ENCODE measurements at regions not wholly inside any gene's neighbourhood (a gene's known extent, or its start where the extent isn't known, plus 50 kb on each side); places are given as distances from the start of the nearest gene placed in this dataset.

- no peaks in the 10 kb centered on the region for H3K36me3 Mint-ChIP-seq (ENCODE audit: low read depth)
- DNase-seq (ENCODE audit: low spot score), result no peak
- H3K27me3 Mint-ChIP-seq (ENCODE audit: low read depth), result peaks cover 2% of the 10 kb centered on the region
- peaks cover 3% of the 10 kb centered on the region for H3K9me3 Mint-ChIP-seq (ENCODE audit: low read depth)
- no peak overlapping the region for H3K4me3 Mint-ChIP-seq (ENCODE audit: unreplicated experiment)
- H3K4me1 Mint-ChIP-seq (ENCODE audit: low read depth), result no peaks in the 10 kb centered on the region
- TF ChIP-seq CTCF (IDR thresholded peaks at IDR 0.05), result no peak
- H3K27ac Mint-ChIP-seq (ENCODE audit: unreplicated experiment), result no peak overlapping the region
These were observed 453.7 kb downstream of the FSCB start for GRCh38 chr14:44053422-44053821.

DNA sequence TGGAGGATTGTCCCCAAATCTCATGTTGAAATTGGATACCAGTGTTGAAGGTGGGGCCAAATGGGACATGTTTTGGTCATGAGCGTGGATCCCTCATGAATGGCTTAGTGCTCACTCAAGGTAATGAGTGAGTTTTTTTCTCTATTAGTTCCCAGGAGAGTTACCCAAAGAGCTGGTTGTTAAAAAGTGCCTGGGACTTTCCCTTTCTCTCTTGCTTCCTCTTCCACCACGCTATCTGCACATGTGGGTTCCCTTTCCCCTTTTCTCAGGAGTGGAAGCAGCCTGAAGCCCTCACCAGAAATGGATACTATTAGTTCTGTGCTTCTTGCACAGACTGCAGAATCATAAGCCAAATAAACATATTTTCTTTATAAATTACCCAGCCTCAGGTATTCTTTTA, 465.4 kb downstream of the FSCB start:
- no peaks in the 10 kb centered on the region for H3K4me1 Mint-ChIP-seq (ENCODE audit: low read depth)
- no peak overlapping the region for H3K4me3 Mint-ChIP-seq (ENCODE audit: unreplicated experiment)
- H3K9me3 Mint-ChIP-seq (ENCODE audit: low read depth), result peaks cover 10% of the 10 kb centered on the region
- TF ChIP-seq CTCF (IDR thresholded peaks at IDR 0.05), result no peak
- H3K36me3 Mint-ChIP-seq (ENCODE audit: low read depth), result no peaks in the 10 kb centered on the region
- no peaks in the 10 kb centered on the region for H3K27me3 Mint-ChIP-seq (ENCODE audit: low read depth)
- H3K27ac Mint-ChIP-seq (ENCODE audit: unreplicated experiment), result no peak overlapping the region
- DNase-seq (ENCODE audit: low spot score), result no peak

GRCh38 chr14:44040561-44040960, 466.5 kb downstream of the FSCB start:
- no peak overlapping the region for H3K27ac Mint-ChIP-seq (ENCODE audit: unreplicated experiment)
- DNase-seq (ENCODE audit: low spot score), result no peak
- no peaks in the 10 kb centered on the region for H3K27me3 Mint-ChIP-seq (ENCODE audit: low read depth)
- no peak for TF ChIP-seq CTCF (IDR thresholded peaks at IDR 0.05)
- H3K4me1 Mint-ChIP-seq (ENCODE audit: low read depth), result no peaks in the 10 kb centered on the region
- no peaks in the 10 kb centered on the region for H3K36me3 Mint-ChIP-seq (ENCODE audit: low read depth)
- H3K9me3 Mint-ChIP-seq (ENCODE audit: low read depth), result peaks cover 6% of the 10 kb centered on the region
- no peak overlapping the region for H3K4me3 Mint-ChIP-seq (ENCODE audit: unreplicated experiment)

GRCh38 chr14:44036248-44036647, 470.8 kb downstream of the FSCB start:
- H3K4me3 Mint-ChIP-seq (ENCODE audit: unreplicated experiment), result no peak overlapping the region
- H3K27ac Mint-ChIP-seq (ENCODE audit: unreplicated experiment), result no peak overlapping the region
- H3K27me3 Mint-ChIP-seq (ENCODE audit: low read depth), result peaks cover 2% of the 10 kb centered on the region
- H3K4me1 Mint-ChIP-seq (ENCODE audit: low read depth), result no peaks in the 10 kb centered on the region
- peaks cover 2% of the 10 kb centered on the region for H3K9me3 Mint-ChIP-seq (ENCODE audit: low read depth)
- no peak for DNase-seq (ENCODE audit: low spot score)
- H3K36me3 Mint-ChIP-seq (ENCODE audit: low read depth), result no peaks in the 10 kb centered on the region
- TF ChIP-seq CTCF (IDR thresholded peaks at IDR 0.05), result no peak

DNA sequence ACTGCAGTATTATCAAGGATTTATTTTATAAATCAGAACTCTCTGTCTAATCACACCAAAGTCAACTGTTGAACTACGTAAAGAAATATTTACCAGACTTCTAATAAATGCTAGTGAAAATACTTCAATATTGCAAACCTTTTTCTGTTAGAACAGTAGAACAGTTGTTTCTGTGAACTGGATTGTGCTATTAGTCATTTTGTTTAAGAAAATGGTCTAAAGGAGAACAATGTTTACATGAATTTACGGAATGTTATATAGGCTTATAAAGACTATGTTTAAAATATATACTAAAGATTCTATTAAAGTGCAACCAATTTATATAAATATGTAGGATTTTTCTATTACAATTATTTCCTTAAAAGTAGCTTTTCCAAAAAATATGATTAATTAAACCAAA, 471.4 kb downstream of the FSCB start:
- H3K36me3 Mint-ChIP-seq (ENCODE audit: low read depth), result no peaks in the 10 kb centered on the region
- no peaks in the 10 kb centered on the region for H3K4me1 Mint-ChIP-seq (ENCODE audit: low read depth)
- no peak overlapping the region for H3K27ac Mint-ChIP-seq (ENCODE audit: unreplicated experiment)
- DNase-seq (ENCODE audit: low spot score), result no peak
- H3K27me3 Mint-ChIP-seq (ENCODE audit: low read depth), result peaks cover 3% of the 10 kb centered on the region
- H3K9me3 Mint-ChIP-seq (ENCODE audit: low read depth), result peaks cover 2% of the 10 kb centered on the region
- no peak overlapping the region for H3K4me3 Mint-ChIP-seq (ENCODE audit: unreplicated experiment)
- no peak for TF ChIP-seq CTCF (IDR thresholded peaks at IDR 0.05)

Data from chondrocyte (in vitro differentiated cells).